Endothelial cell of umbilical vein (primary cell): ENCODE measurements at regions not wholly inside any gene's neighbourhood (a gene's known extent, or its start where the extent isn't known, plus 50 kb on each side); places are given as distances from the start of the nearest gene placed in this dataset.

Experiments
- CTCF ChIP-seq, 2 donors: IDR thresholded peaks; 1 replicate in 1 of 2; 2 replicates in 1 of 2; pipeline ENCODE4 v1.5.1; 2011; ENCODE audit warnings: low read length in 2 of 2, mild to moderate bottlenecking in 2 of 2, moderate library complexity in 2 of 2, control low read depth in 1 of 2, inconsistent platforms in 1 of 2, low read depth in 1 of 2; ENCODE audit not compliant: insufficient read depth in 1 of 2; ENCODE audit errors: extremely low read depth in 1 of 2
- EZH2 ChIP-seq: IDR thresholded peaks from 2 replicates; pipeline ENCODE4 v1.6.1; 2012; ENCODE audit warnings: borderline replicate concordance, low read depth, mild to moderate bottlenecking, moderate library complexity, low read length, inconsistent platforms; ENCODE audit not compliant: severe bottlenecking
- MYC ChIP-seq: IDR thresholded peaks from one replicate; pipeline ENCODE4 v1.6.1; 2011; ENCODE audit warnings: mild to moderate bottlenecking, low read depth, low read length
- POLR2A ChIP-seq: IDR thresholded peaks from 2 replicates; pipeline ENCODE4 v1.6.1; 2012; ENCODE audit warnings: low read depth, mild to moderate bottlenecking, control low read depth, low read length
- POLR2AphosphoS5 ChIP-seq: IDR thresholded peaks from 2 replicates; pipeline ENCODE4 v1.6.1; 2012; ENCODE audit warnings: low read depth, mild to moderate bottlenecking, control low read depth, low read length, moderate library complexity; ENCODE audit not compliant: insufficient read depth

DNA sequence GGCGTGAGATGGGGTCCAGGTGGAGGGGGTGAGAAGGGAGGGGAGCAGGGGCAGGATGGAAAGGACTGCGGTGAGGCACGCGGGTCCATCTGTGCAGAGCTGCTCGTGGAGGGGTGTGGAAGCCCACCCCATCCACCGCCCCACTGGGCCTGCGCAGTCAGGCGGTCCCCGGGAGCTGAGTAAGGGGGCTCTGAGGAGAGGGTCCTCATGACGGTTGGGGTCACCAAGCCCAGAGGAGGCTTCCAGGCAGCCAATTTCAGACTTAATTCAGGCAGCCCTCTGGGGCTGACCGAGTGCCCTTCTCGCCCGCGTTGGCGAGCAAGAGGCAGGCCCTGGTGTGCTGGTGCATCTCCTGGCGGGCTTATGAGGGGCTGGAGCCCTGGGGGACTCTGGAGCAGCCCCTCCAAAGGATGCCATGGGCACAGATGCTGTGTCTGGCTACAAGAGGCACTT, 115.5 kb downstream of the KIF26A start:
- TF ChIP-seq CTCF (IDR thresholded peaks at IDR 0.05; ENCODE audit: extremely low read depth in 1 of 2, insufficient read depth in 1 of 2, low read depth in 1 of 2, low read length in 2 of 2) (no peak), POLR2A (no peak), POLR2AphosphoS5 (no peak), MYC (no peak), EZH2 (no peak)
